ENCODE measurements at regions not wholly inside any gene's neighbourhood (a gene's known extent, or its start where the extent isn't known, plus 50 kb on each side); places are given as distances from the start of the nearest gene placed in this dataset.

DNA sequence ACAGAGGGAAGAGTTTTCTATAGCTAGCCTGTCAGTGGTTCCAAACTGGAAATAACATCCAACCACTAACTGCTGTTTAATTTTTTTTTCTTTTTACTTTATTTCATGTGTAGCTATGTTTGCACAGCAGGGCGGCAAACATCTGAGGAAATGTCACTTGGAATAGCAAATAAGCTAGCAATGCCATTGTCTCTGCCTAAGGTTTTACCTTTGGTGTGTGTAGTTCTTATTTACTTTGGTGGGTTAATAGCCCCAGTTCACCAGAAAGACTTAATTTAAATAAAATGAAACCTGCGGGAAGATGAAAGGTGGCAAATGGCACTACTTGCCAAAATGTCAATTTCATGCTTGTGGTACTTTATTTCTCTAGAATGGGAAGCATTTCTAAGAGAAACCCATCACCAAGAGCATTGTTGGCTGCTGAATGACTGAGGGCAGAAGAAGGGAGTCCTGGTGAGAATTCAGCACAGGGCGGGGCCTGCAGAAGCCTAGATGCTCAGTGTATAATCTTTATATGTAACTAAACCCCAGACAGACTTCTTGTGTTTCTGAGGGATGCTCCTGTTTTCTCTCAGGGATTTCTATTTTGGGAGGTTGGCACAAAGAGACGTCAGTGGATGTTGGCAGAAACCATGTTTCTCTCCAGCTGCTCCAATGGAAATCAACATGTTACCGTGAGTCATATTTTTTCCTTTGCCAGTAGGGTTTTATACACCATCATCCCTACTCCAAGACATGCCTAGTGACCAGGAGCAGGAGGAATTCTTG lies 300.4 kb upstream of the NT5C1B start:
- no peaks in the 10 kb centered on the region for H3K4me1 Mint-ChIP-seq
- CTCF ChIA-PET, result no interaction called here
- no peaks in the 10 kb centered on the region for H3K27me3 Mint-ChIP-seq
- peaks cover 2% of the 10 kb centered on the region for H3K9me3 Mint-ChIP-seq
- POLR2A ChIA-PET, result no interaction called here
- H3K27ac Mint-ChIP-seq, result no peak overlapping the region
- no peak for DNase-seq
- H3K36me3 Mint-ChIP-seq (ENCODE audit: low read depth), result no peaks in the 10 kb centered on the region
- H3K4me3 Mint-ChIP-seq, result no peak overlapping the region

- ChIA-PET POLR2A (no interaction called here), CTCF (no interaction called here)
- Mint-ChIP-seq H3K4me1 (no peaks in the 10 kb centered on the region), H3K4me3 (no peak overlapping the region), H3K36me3 (ENCODE audit: low read depth) (no peaks in the 10 kb centered on the region), H3K27ac (no peak overlapping the region), H3K9me3 (no peaks in the 10 kb centered on the region), H3K27me3 (no peaks in the 10 kb centered on the region)
- no peak for DNase-seq
Observed at GRCh38 chr2:18885457-18885856, 296.1 kb upstream of the NT5C1B start.

- no peak for DNase-seq
- ChIA-PET CTCF (no interaction called here), POLR2A (no interaction called here)
- Mint-ChIP-seq H3K4me3 (no peak overlapping the region), H3K27me3 (no peaks in the 10 kb centered on the region), H3K36me3 (ENCODE audit: low read depth) (no peaks in the 10 kb centered on the region), H3K9me3 (no peaks in the 10 kb centered on the region), H3K27ac (no peak overlapping the region), H3K4me1 (no peaks in the 10 kb centered on the region)
Observed at GRCh38 chr2:18883616-18884456, 294.5 kb upstream of the NT5C1B start.

DNA sequence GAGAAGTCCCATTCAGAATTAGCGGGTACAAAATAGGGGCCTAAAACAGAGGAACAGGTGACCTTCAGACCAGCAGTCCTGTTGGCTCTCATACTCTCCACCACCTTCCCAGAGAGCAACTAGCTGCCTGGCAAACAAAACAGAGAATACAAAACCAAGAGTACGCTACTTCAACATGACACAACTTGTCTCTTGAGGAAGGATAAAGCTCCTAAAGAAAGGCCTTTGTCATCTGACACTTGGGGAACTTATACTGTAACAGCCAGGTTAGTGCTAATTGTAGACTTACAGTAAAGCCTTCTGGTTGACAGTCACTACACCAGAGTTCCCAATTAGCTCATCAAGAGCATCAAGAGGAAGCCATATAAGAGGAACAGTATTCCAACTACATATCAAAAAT lies 282.1 kb upstream of the NT5C1B start:
- H3K27ac Mint-ChIP-seq, result no peak overlapping the region
- H3K36me3 Mint-ChIP-seq (ENCODE audit: low read depth), result no peaks in the 10 kb centered on the region
- DNase-seq, result no peak
- peaks cover 5% of the 10 kb centered on the region for H3K9me3 Mint-ChIP-seq
- ChIA-PET POLR2A (no interaction called here), CTCF (no interaction called here)
- no peak overlapping the region for H3K4me3 Mint-ChIP-seq
- H3K4me1 Mint-ChIP-seq, result no peaks in the 10 kb centered on the region
- H3K27me3 Mint-ChIP-seq, result no peaks in the 10 kb centered on the region

- ChIA-PET POLR2A (no interaction called here), CTCF (no interaction called here)
- Mint-ChIP-seq H3K4me3 (no peak overlapping the region), H3K27me3 (no peaks in the 10 kb centered on the region), H3K27ac (no peak overlapping the region), H3K36me3 (ENCODE audit: low read depth) (no peaks in the 10 kb centered on the region), H3K4me1 (no peaks in the 10 kb centered on the region), H3K9me3 (peaks cover 5% of the 10 kb centered on the region)
- no peak for DNase-seq
Observed at GRCh38 chr2:18870307-18870706, 280.9 kb upstream of the NT5C1B start.

DNA sequence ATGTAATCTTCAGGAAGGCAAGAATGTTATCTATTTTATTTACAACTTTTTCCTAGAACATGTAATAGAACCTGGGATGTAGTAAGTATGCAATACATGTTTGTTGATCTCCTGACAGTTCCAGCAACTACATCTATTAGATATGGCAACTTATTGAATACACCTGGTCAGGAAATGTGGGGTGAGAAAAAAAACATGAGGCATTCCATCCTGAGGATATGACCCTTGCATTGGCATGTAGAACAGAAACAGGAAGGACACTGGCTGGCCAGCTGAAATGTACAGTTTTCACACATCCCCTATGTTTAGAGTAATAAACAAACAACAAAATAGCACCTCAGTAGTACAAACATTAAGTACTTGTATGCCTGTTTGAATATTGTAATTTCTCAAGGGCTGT lies 272.6 kb upstream of the NT5C1B start:
- no peak overlapping the region for H3K4me3 Mint-ChIP-seq
- no peaks in the 10 kb centered on the region for H3K27me3 Mint-ChIP-seq
- no peaks in the 10 kb centered on the region for H3K36me3 Mint-ChIP-seq (ENCODE audit: low read depth)
- ChIA-PET CTCF (no interaction called here), POLR2A (no interaction called here)
- H3K9me3 Mint-ChIP-seq, result peaks cover 11% of the 10 kb centered on the region
- no peak overlapping the region for H3K27ac Mint-ChIP-seq
- no peak for DNase-seq
- H3K4me1 Mint-ChIP-seq, result no peaks in the 10 kb centered on the region

DNA sequence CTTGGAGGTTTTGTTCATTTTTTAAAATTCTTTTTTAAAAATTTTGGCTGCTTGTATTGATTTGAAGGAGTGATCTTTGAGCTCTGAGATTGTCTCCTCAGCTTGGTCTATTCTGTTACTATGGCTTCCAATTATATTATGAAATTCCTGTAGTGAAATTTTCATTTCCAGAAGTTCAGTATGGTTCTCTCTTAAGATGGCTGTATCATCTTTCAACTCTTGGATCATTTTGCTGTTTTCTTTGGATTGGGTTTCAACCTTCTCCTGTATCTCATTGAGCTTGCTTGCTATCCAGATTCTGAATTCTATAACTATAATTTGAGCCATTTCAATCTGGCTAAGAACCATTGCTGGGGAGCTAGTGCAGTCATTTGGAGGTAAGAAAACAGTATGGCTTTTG lies 270.8 kb upstream of the NT5C1B start:
- H3K4me1 Mint-ChIP-seq, result no peaks in the 10 kb centered on the region
- POLR2A ChIA-PET, result interaction anchor here (0.6 kb wide), 1 partner anchor 26 kb away, joined by 4 read pairs; no protein-coding TSS in a partner anchor
- DNase-seq, result no peak
- CTCF ChIA-PET, result no interaction called here
- no peak overlapping the region for H3K27ac Mint-ChIP-seq
- no peak overlapping the region for H3K4me3 Mint-ChIP-seq
- no peaks in the 10 kb centered on the region for H3K27me3 Mint-ChIP-seq
- H3K9me3 Mint-ChIP-seq, result peaks cover 7% of the 10 kb centered on the region
- no peaks in the 10 kb centered on the region for H3K36me3 Mint-ChIP-seq (ENCODE audit: low read depth)

DNA sequence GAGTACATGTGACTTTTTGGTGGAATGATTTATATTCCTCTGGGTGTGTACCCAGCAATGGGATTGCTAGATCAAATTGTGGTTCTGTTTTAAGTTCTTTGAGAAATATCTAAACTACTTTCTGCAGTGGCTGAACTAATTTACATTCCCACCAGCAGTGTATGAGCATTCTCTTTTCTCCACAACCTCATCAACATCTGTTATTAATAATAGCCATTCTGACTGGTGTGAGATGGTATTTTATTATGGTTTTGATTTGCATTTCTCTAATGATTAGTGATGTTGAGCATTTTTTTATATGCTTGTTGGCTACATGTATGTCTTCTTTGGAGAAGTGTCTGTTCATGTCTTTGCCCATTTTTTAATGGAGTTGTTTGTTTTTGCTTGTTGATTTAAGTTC lies 267.4 kb upstream of the NT5C1B start:
- Mint-ChIP-seq H3K4me1 (no peaks in the 10 kb centered on the region), H3K4me3 (no peak overlapping the region), H3K36me3 (ENCODE audit: low read depth) (no peaks in the 10 kb centered on the region), H3K9me3 (peaks cover 2% of the 10 kb centered on the region), H3K27ac (no peak overlapping the region), H3K27me3 (no peaks in the 10 kb centered on the region)
- CTCF ChIA-PET, result no interaction called here
- POLR2A ChIA-PET, result no interaction called here
- DNase-seq, result no peak

DNA sequence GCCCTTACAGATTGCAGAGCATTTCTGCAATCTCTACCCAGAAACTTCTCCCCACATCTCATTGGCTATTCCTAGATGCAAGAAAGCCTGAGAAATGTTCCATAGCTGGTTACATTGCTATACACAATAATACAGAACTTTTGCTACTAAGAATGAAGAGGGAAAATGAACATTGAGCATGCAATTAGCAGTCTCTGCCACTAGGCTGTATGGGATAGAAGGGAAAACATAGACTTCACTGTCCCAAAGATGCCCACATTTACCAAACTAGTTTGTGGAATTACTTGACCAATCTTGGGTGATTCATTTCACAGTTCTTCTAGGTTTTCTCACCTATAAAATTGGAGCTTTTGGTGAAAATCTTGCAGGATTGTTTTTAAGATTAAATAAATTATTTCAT lies 265.7 kb upstream of the NT5C1B start:
- no peak for DNase-seq
- no peaks in the 10 kb centered on the region for H3K36me3 Mint-ChIP-seq (ENCODE audit: low read depth)
- H3K9me3 Mint-ChIP-seq, result no peaks in the 10 kb centered on the region
- ChIA-PET CTCF (interaction anchor here (0.6 kb wide), 1 partner anchor 1384 kb away, joined by 3 read pairs; no protein-coding TSS in a partner anchor), POLR2A (no interaction called here)
- no peaks in the 10 kb centered on the region for H3K27me3 Mint-ChIP-seq
- no peaks in the 10 kb centered on the region for H3K4me1 Mint-ChIP-seq
- H3K27ac Mint-ChIP-seq, result no peak overlapping the region
- no peak overlapping the region for H3K4me3 Mint-ChIP-seq

DNA sequence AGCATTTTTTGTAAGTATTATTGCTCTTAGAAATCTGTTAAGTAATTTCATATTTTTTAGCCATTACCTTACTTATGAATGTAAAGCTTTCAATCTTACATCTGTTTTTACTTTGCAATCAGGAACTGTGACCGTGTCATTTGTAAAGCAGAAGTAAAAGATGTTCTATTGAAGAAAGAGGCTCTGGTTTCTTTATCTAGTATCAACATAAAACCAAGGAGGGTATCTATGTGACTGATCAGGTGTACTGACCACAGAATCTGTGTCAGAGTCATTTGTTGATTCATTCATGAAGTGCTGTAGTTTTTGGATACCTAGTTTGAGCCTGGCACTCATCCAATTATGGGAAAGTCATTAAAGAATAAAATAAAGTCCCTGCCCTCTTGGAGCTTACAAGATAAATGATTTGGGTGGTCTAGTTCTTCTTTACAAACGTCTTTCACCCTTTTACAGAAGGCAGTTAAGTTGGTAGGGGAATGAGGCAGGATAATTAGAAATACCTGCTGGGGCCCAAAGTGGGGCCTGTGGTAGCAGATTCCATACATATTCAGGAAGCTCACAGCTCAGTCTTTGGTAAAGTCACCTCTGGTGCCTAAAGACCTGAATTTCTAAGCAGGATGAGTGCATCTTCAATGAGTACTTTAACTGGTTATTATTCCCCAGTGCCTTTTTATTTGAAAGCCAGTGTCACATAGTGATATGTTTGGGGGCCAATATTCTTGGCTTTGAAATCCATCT lies 260.6 kb upstream of the NT5C1B start:
- H3K9me3 Mint-ChIP-seq, result no peaks in the 10 kb centered on the region
- ChIA-PET POLR2A (no interaction called here), CTCF (no interaction called here)
- no peak overlapping the region for H3K4me3 Mint-ChIP-seq
- H3K36me3 Mint-ChIP-seq (ENCODE audit: low read depth), result no peaks in the 10 kb centered on the region
- DNase-seq, result no peak
- no peaks in the 10 kb centered on the region for H3K4me1 Mint-ChIP-seq
- H3K27me3 Mint-ChIP-seq, result no peaks in the 10 kb centered on the region
- H3K27ac Mint-ChIP-seq, result no peak overlapping the region

DNA sequence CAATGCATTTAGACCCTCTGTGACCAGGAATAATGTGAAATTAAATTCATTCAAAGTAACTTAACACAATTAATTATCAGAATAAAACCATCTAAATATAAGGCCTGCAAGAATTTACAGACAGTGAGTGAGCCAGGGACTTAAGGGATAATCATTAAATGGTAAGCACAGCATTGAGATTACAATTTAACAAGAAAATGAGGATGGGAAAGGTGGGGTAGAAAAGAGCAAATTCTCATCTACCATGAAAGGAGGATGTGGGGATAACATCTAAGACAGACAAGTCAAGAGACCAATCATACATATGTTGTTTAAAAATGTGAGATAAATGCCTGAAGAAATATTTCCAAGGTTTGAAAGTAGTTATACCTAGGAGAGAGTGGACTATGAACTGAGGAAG lies 259.3 kb upstream of the NT5C1B start:
- H3K36me3 Mint-ChIP-seq (ENCODE audit: low read depth), result no peaks in the 10 kb centered on the region
- no peak for DNase-seq
- no peak overlapping the region for H3K4me3 Mint-ChIP-seq
- no peaks in the 10 kb centered on the region for H3K4me1 Mint-ChIP-seq
- H3K9me3 Mint-ChIP-seq, result no peaks in the 10 kb centered on the region
- H3K27me3 Mint-ChIP-seq, result no peaks in the 10 kb centered on the region
- no peak overlapping the region for H3K27ac Mint-ChIP-seq
- ChIA-PET POLR2A (no interaction called here), CTCF (no interaction called here)

DNA sequence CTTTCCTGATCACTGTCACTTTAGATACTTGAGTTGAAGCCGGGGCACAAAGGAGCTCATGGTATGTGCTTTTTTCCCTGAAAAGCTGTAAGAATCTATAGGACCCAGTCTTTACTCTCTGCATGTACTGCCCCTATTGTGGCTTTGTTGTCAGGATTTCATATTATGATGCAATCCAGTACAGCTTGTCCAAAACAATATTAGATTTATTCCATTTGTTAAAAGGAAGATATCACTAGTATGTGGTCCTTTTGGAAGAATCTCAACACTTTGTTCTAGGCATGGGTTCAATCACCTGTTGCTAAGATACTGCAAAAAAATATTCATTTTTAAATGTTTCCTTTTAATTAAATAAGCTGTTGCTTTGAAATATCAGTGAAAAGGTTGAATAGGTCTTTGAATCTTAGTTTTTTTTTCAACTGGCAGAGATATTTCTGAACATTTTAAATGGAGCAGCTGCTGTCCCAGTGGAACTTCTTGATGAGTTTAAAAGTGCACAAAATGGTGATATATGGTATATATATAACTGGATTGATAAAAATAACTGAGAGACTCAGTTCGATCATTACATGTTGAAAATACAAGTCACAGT lies 256.6 kb upstream of the NT5C1B start:
- no peak overlapping the region for H3K4me3 Mint-ChIP-seq

DNA sequence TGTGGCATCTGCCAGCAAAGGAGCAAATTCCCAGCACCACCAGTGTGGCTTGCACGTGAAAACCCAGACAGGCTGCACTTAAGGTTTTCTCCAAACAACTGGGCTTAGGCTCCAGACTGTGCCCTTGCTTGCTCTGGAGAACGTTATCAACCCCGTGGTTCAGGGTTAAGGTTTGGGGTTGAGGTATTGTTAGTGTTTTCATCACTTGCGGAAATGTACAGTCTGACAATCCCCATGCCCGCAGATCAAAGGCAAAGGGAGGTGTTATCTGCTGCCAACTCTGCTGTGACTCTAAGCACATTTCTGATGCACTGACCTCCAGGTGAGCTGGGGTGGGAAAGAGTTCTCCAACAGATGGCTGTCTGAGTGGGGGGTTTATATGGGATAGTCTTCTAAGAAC lies 253.5 kb upstream of the NT5C1B start:
- Mint-ChIP-seq H3K36me3 (ENCODE audit: low read depth) (no peaks in the 10 kb centered on the region), H3K27me3 (no peaks in the 10 kb centered on the region), H3K9me3 (no peaks in the 10 kb centered on the region), H3K4me1 (no peaks in the 10 kb centered on the region), H3K4me3 (no peak overlapping the region), H3K27ac (no peak overlapping the region)
- ChIA-PET POLR2A (no interaction called here), CTCF (no interaction called here)
- no peak for DNase-seq

More for the DNA sequence above, 256.6 kb upstream of the NT5C1B start:
- no peak for DNase-seq
- no peak overlapping the region for H3K27ac Mint-ChIP-seq
- no peaks in the 10 kb centered on the region for H3K27me3 Mint-ChIP-seq
- no peaks in the 10 kb centered on the region for H3K9me3 Mint-ChIP-seq
- ChIA-PET CTCF (no interaction called here), POLR2A (no interaction called here)
- no peaks in the 10 kb centered on the region for H3K4me1 Mint-ChIP-seq
- H3K36me3 Mint-ChIP-seq (ENCODE audit: low read depth), result no peaks in the 10 kb centered on the region
